ENCODE measurements at regions not wholly inside any gene's neighbourhood (a gene's known extent, or its start where the extent isn't known, plus 50 kb on each side); places are given as distances from the start of the nearest gene placed in this dataset.

GRCh38 chr12:69099201-69099837, 140.1 kb upstream of the CPSF6 start:
- no peak for DNase-seq

DNA sequence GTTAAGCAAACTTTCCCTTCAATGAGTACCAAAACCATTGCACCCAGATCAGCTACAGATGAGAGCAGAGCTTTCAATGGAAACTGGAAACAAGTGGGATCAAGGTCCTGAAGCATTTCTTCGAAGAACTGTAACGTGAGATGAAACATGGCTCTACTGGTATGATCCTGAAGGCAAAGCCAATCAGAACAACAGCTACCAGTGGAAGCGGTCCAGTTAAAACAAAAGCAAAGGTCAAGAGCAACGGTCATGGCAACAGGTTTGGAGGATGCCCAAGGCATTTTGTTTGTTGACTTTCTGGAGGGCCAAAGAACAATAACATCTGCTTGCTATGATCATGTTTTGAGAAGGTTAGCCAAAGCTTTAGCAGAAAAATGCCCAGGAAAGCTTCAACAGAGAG, 137.9 kb upstream of the CPSF6 start:
- DNase-seq, result no peak

GRCh38 chr12:69102856-69103255, 136.5 kb upstream of the CPSF6 start:
- DNase-seq, result peak; percentile 50

DNA sequence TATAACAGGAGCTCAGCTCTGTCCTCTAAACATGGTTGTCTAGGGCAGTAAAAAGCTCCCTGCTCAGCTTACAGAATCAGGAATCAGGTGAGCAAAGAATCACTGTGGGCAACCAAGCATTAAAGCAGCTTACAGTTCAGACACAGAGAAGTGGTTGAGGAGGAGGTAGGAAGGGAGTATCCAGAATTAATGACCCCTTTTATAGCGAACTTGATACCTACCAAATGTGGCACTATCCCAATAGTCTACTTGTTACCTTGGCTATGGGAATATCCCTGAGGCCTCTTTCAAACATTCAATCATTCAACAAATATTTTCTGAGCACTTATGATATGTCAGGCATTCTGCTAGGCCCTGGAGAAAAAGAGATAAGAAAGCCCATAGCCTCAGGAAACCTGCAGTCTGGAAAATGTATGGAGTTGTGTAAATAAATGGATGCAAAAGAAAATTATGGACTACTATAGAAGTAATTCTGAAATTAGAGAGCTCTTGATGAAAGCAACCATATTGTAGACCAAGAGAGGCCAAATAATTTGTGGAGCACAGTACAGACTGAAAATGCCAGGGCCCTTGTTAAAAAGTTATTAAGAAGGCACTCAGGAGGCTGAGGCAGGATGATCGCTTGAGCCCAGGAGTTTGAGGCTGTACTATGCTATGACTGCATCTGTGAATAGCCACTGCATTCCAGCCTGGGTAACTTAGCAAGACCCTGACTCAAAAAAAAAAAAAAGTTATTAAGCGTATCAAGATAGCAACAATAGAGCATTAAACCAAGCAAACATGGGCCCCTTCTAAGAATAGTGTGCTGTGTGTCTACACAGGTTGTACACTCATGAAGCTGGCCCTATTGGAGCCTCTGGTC, 134.0 kb upstream of the CPSF6 start:
- DNase-seq, result no peak

- no peak for DNase-seq
Measured at GRCh38 chr12:69106482-69107118, 132.8 kb upstream of the CPSF6 start.

DNA sequence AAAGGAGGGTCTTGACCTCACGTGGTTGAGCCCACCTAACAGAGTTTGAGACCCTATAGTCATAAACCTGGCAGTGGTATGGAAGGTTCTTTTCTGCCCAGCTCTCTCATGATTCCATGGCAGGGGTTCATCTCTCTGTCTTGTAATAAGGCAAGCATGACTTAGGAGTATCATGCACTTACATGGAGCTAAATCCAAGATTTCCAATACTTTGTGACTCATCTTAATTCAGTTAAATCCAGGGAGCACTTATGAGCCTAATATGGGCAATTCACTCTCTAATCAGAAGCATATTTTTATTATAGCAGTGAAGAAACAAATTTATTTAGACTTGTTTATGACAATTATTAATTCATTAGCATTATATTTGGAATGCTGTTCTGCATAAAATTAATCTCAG, 131.8 kb upstream of the CPSF6 start:
- no peak for DNase-seq

GRCh38 chr12:69108037-69108436, 131.3 kb upstream of the CPSF6 start:
- no peak for DNase-seq

DNA sequence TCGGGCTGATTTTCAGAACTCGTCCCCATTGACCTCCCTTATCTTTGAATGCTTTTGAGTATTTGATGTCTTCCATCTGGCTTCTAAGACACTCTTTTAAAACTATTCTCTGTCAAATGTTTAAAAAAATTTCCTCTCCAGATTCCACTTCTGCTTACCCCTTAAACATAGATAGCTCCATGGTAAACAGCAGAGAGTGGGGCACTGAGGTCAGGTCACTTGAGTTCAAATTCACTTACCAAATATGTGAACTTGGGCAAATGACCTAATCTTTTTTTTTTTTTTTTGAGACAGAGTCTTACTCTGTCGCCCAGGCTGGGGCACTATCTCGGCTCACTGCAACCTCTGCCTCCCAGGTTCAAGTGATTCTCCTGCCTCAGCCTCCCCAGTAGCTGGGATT, 126.8 kb upstream of the CPSF6 start:
- DNase-seq, result no peak

GRCh38 chr12:69115099-69115498, 124.3 kb upstream of the CPSF6 start:
- no peak for DNase-seq

DNA sequence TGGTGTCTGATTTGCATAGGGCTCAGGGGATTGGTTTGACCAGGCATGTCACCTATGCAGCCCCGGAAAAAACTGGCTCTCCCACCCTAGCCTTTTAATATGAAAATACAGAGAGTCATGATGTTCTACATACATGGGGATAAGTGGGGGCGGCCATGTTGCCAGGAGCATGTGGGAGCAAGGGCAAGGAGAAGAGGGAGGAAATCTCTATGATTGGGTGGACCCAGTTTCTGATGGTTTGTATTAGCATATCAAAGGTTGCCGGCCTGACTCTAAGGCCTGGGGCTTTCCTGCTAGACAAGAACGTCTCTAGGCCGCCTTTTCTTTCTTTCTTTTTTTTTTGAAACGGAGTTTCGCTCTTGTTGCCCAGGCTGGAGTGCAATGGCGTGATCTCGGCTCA, 123.4 kb upstream of the CPSF6 start:
- no peak for DNase-seq

DNA sequence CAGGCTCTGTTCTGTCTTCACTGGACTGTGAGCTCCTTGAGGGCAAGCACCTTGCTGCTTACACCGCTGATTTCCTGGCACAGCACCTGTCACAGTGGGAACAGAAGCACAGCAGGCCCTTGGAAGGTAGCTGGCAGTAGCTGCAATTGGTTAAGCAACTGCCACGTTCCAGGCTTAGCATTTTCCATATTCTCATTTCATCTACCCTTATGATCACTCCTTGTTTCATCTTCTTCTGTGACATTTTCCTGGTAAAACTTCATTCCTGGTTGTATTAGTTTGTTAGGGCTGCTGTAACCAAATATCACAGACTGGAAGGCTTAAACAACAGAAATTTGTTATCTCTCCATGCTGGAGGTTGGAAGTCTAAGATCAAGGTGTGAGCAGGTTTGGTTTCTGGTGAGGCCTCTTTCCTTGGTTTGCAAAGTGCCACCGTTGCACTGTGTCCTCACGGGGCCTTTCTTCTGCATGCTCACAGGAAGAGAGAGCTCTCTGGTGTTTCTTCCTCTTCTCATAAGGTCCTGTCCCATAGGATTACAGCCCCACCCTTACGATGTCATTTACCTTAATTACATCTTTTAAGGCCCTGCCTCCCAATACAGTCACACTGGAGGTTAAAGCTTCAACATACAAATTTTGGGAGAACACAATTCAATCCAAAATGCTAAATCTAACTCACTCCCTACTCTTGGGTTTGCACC, 121.7 kb upstream of the CPSF6 start:
- DNase-seq, result no peak

DNA sequence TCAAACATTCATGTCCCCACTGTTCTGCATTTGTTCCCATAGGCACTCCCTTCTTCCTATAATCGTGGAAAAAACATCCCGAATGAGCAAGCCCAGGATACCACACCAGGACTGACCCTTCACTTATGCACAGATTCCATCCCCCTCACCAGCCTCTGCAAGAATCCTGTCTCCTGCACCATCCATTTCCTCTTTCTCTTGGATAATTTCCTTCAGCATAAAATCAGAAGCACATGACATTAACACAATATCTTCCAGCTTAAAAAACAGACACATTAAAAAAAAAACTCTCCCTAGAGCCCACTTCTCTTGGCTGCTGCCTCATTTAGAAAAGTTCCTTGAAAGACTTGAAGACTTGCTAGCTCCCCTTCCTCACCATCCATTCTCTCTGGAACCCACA, 120.9 kb upstream of the CPSF6 start:
- no peak for DNase-seq

DNA sequence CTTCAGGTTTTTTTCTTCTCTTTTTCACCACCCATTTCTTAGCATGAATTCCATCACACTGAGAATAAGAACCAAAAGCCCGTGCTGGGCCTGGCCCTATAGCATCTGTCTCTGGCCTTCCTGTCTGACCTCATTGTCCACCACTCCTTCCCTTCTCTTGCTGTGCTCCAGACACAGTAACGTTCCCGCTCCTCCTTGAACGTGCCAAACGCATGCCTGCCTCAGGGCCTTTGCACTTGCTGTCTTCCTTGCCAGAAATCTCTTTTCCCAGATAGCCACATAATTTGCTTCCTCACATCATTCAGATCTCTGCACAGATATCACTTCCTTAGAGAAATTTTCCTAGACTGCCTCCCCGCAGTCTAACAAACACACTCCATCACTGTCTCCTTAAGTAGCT, 119.6 kb upstream of the CPSF6 start:
- DNase-seq, result no peak

DNA sequence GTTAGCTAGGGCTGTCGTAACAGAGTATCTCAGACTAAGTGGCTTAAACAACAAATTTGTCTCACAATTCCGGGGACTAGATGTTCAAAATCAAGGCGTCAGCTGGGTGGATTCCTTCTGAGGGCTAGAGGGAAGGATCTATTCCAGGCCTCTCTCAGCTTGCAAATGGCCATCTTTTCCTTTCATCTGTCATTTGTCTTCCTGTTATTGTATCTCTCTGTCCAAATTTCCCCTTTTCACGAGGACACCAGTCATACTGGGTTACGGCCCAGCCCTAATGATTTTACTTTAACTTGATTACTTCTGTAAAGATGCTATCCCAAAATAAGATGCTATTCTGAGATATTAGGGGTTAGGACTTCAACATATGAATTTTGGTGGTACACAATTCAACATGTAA, 119.0 kb upstream of the CPSF6 start:
- DNase-seq, result no peak

GRCh38 chr12:69123311-69123710, 116.1 kb upstream of the CPSF6 start:
- DNase-seq, result no peak

- no peak for DNase-seq
Measured at GRCh38 chr12:69123919-69124638, 115.3 kb upstream of the CPSF6 start.

DNA sequence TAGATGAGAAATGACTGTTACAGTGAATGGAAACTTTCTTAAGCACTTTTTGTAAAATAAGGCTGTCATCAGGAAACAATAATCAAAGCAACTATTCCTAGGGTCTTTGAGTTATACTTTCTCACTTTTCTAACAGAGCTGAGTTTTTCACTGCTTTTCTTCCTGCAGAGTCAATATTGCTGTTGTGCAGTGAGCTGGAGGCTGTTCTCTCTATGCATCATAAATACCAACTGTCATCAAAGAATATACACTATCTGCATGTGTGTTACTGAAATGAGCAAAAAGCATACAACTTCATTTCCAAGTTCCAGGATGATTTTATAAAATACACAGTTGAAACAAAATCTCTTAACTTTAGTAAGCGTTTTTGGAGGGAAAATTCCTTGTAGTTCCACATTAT, 110.4 kb upstream of the CPSF6 start:
- DNase-seq, result no peak

DNA sequence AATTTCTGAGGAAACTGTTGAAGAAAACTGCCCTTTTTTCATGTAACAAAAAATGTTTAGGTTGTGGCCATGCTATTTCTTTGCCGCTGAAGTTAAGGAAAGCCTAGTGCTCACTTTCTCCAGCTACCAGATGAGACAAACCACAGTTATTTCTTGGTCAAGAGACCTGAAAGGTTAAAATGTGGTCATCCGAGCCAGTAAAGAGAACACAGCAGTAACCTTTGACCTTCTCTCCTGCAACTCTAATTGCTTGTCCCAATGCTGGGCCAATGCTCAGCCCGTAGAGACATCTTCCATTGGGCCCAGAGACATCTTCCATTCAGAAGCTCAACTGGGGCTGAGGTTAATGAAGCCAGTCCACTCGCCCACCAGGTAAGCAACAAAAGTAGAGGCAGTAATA, 109.8 kb upstream of the CPSF6 start:
- DNase-seq, result no peak

GRCh38 chr12:69130064-69130463, 109.3 kb upstream of the CPSF6 start:
- no peak for DNase-seq

- no peak for DNase-seq
Measured at GRCh38 chr12:69131077-69131476, 108.3 kb upstream of the CPSF6 start.

- no peak for DNase-seq
Measured at GRCh38 chr12:69136931-69137613, 102.3 kb upstream of the CPSF6 start.

DNA sequence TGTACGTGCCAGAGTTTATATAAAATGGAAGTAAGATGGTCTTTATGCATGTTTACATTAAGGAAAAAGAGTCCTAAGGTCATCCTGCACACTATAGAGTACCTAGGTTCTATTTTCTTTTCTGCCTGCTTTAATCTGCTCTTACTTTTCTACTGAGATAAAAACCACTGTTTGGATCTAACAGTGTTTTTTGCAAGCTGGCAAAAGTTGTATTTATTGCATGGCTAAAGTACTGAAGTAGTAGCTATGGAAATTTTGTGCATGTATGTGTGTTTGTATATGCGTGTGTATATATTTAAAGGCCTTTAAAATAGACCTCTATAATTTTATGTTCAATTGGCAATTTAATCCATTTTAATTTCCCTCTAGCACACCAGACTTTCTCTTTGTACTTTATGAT, 98.3 kb upstream of the CPSF6 start:
- DNase-seq, result no peak

All from hematopoietic multipotent progenitor cell treated with erythropoietin and hydrocortisone succinate and interleukin-3 and kit ligand, for 4 days (in vitro differentiated cells).